GM12864 (cell line): ENCODE measurements at regions not wholly inside any gene's neighbourhood (a gene's known extent, or its start where the extent isn't known, plus 50 kb on each side); places are given as distances from the start of the nearest gene placed in this dataset.

Experiments used
- DNase-seq: peaks from one replicate; pipeline ENCODE4 v3.0.0-alpha.2; 2011; ENCODE audit warnings: low read depth
- H3K4me3 ChIP-seq: 2 replicates; pipeline ENCODE4 v1.5.1; 2011; ENCODE audit warnings: mild to moderate bottlenecking, low read depth, low read length, control low read depth
- CTCF ChIP-seq: IDR thresholded peaks from 2 replicates; pipeline ENCODE4 v1.5.1; 2011; ENCODE audit warnings: low read depth, mild to moderate bottlenecking, moderate library complexity, low read length, control low read depth, inconsistent platforms; ENCODE audit errors: missing control alignments

- no peak for DNase-seq
- TF ChIP-seq CTCF, result no peak
Measured at GRCh38 chr3:150077107-150077506, 106.4 kb upstream of the PFN2 start.

GRCh38 chr3:150076443-150076842, 105.7 kb upstream of the PFN2 start:
- DNase-seq, result no peak
- H3K4me3 ChIP-seq, result no peak overlapping the region
- no peak for TF ChIP-seq CTCF

More at GRCh38 chr3:150077107-150077506, 106.4 kb upstream of the PFN2 start:
- H3K4me3 ChIP-seq, result no peak overlapping the region

- TF ChIP-seq CTCF, result no peak
- no peak overlapping the region for H3K4me3 ChIP-seq
- no peak for DNase-seq
Measured at GRCh38 chr3:150075417-150075865, 104.7 kb upstream of the PFN2 start.

GRCh38 chr3:150074697-150075416, 104.2 kb upstream of the PFN2 start:
- TF ChIP-seq CTCF, result no peak
- peak overlapping the region; percentile 33; the same call in 1 of the 2 replicates for H3K4me3 ChIP-seq
- no peak for DNase-seq

- DNase-seq, result no peak
- no peak for TF ChIP-seq CTCF
- peak overlapping the region; percentile 33; the same call in 1 of the 2 replicates for H3K4me3 ChIP-seq
Measured at GRCh38 chr3:150074277-150074676, 103.6 kb upstream of the PFN2 start.

- no peak for TF ChIP-seq CTCF
- H3K4me3 ChIP-seq, result no peak overlapping the region
- no peak for DNase-seq
Measured at GRCh38 chr3:150073513-150073912, 102.8 kb upstream of the PFN2 start.

- H3K4me3 ChIP-seq, result no peak overlapping the region
- DNase-seq, result no peak
- TF ChIP-seq CTCF, result no peak
Measured at GRCh38 chr3:150073031-150073430, 102.3 kb upstream of the PFN2 start.
